GM23248 (cell line): ENCODE measurements at regions not wholly inside any gene's neighbourhood (a gene's known extent, or its start where the extent isn't known, plus 50 kb on each side); places are given as distances from the start of the nearest gene placed in this dataset.

ENCODE experiments used
- EZH2 ChIP-seq: fragments of 200-600 bp; sonication (generic); IDR thresholded peaks from 2 replicates; pipeline ENCODE4 v1.6.1; 2018; ENCODE audit warnings: antibody characterized with exemption, mild to moderate bottlenecking; ENCODE audit not compliant: insufficient read depth, poor library complexity, severe bottlenecking
- EZH2phosphoT487 ChIP-seq: fragments of 200-600 bp; sonication (generic); IDR thresholded peaks from 2 replicates; pipeline ENCODE4 v1.6.1; 2018; ENCODE audit warnings: antibody characterized with exemption, moderate library complexity, mild to moderate bottlenecking, low read depth; ENCODE audit not compliant: insufficient read depth

DNA sequence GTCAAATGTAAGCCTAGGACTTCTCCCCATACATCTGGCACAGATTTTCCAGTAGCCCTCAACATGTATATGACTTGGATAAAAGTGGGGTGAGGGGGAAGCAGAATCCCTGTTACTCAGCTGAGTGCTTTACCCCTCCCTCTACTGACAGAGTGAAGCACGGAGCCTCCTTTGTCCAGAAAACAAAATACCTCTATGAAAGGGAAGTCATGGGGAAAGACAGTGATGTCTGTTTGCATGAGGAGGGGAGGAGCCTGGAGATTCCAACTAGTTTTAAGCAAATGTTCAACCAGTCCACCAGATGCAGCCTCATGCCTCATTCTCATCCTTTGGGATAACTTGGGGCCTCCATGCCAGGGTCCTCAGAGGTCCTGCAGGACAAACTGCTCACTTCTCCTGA lies 203.9 kb downstream of the SMAD2 start:
- TF ChIP-seq EZH2, result no peak
- TF ChIP-seq EZH2phosphoT487, result no peak
